GM18873 (cell line): ENCODE measurements at regions not wholly inside any gene's neighbourhood (a gene's known extent, or its start where the extent isn't known, plus 50 kb on each side); places are given as distances from the start of the nearest gene placed in this dataset.

Experiments
- ATAC-seq: cut with Tn5 transposase; IDR thresholded peaks from one replicate; pipeline ENCODE4 v1.9.1; 2021; ENCODE audit warnings: mild to moderate bottlenecking, moderate library complexity, moderate number of reproducible peaks; ENCODE audit not compliant: unreplicated experiment, low FRiP score

- ATAC-seq: no peak
Measured at GRCh38 chr18:47500930-47501329, 249.5 kb upstream of the SKOR2 start.

- ATAC-seq: no peak
Measured at GRCh38 chr18:47492691-47493090, 241.2 kb upstream of the SKOR2 start.

- ATAC-seq: no peak
Measured at GRCh38 chr18:47490882-47491281, 239.4 kb upstream of the SKOR2 start.

- no peak for ATAC-seq
Measured at GRCh38 chr18:47485221-47485797, 233.8 kb upstream of the SKOR2 start.

GRCh38 chr18:47484068-47484467 is 232.6 kb upstream of the SKOR2 start:
- ATAC-seq: no peak

GRCh38 chr18:47480166-47480565 is 228.7 kb upstream of the SKOR2 start:
- ATAC-seq: no peak

GRCh38 chr18:47471784-47472183 is 220.3 kb upstream of the SKOR2 start:
- no peak for ATAC-seq

- no peak for ATAC-seq
Measured at GRCh38 chr18:47470941-47471340, 219.5 kb upstream of the SKOR2 start.

GRCh38 chr18:47469576-47469975 is 218.1 kb upstream of the SKOR2 start:
- no peak for ATAC-seq

- ATAC-seq: no peak
Measured at GRCh38 chr18:47461977-47462376, 210.5 kb upstream of the SKOR2 start.

GRCh38 chr18:47461406-47461948 is 210.0 kb upstream of the SKOR2 start:
- no peak for ATAC-seq

- ATAC-seq: no peak
Measured at GRCh38 chr18:47458483-47458882, 207.0 kb upstream of the SKOR2 start.

- ATAC-seq: no peak
Measured at GRCh38 chr18:47457614-47458013, 206.2 kb upstream of the SKOR2 start.

GRCh38 chr18:47453038-47453437 is 201.6 kb upstream of the SKOR2 start:
- no peak for ATAC-seq

GRCh38 chr18:47448956-47449355 is 197.5 kb upstream of the SKOR2 start:
- ATAC-seq: no peak

- no peak for ATAC-seq
Measured at GRCh38 chr18:47441914-47442313, 190.5 kb upstream of the SKOR2 start.

GRCh38 chr18:47438001-47438400 is 186.5 kb upstream of the SKOR2 start:
- no peak for ATAC-seq

- no peak for ATAC-seq
Measured at GRCh38 chr18:47436871-47437270, 185.4 kb upstream of the SKOR2 start.

GRCh38 chr18:47434214-47434746 is 182.8 kb upstream of the SKOR2 start:
- ATAC-seq: no peak

GRCh38 chr18:47427923-47428637 is 176.6 kb upstream of the SKOR2 start:
- no peak for ATAC-seq

GRCh38 chr18:47427072-47427471 is 175.6 kb upstream of the SKOR2 start:
- no peak for ATAC-seq

- no peak for ATAC-seq
Measured at GRCh38 chr18:47425365-47425764, 173.9 kb upstream of the SKOR2 start.
